GM19455 (cell line): ENCODE measurements at regions not wholly inside any gene's neighbourhood (a gene's known extent, or its start where the extent isn't known, plus 50 kb on each side); places are given as distances from the start of the nearest gene placed in this dataset.
A peak's percentile ranks its signal among the peaks of the same experiment; 100 is the strongest.

Experiments used
- ATAC-seq: cut with Tn5 transposase; IDR thresholded peaks from one replicate; pipeline ENCODE4 v1.9.1; 2021; ENCODE audit not compliant: unreplicated experiment

- ATAC-seq, result no peak
Observed at GRCh38 chr4:100130964-100131363, 59.3 kb downstream of the DDIT4L start.

- ATAC-seq, result no peak
Observed at GRCh38 chr4:100130491-100130890, 59.8 kb downstream of the DDIT4L start.

GRCh38 chr4:100129774-100130173 is 60.5 kb downstream of the DDIT4L start:
- ATAC-seq, result no peak

GRCh38 chr4:100128338-100128737 is 61.9 kb downstream of the DDIT4L start:
- no peak for ATAC-seq

- no peak for ATAC-seq
Observed at GRCh38 chr4:100124715-100125114, 65.6 kb downstream of the DDIT4L start.

- ATAC-seq, result no peak
Observed at GRCh38 chr4:100118181-100118580, 72.1 kb downstream of the DDIT4L start.

GRCh38 chr4:100117750-100118149 is 72.5 kb downstream of the DDIT4L start:
- no peak for ATAC-seq

- no peak for ATAC-seq
Observed at GRCh38 chr4:100114909-100115308, 75.4 kb downstream of the DDIT4L start.

- ATAC-seq, result no peak
Observed at GRCh38 chr4:100113732-100114131, 76.5 kb downstream of the DDIT4L start.

- no peak for ATAC-seq
Observed at GRCh38 chr4:100113096-100113495, 77.2 kb downstream of the DDIT4L start.

GRCh38 chr4:100109921-100110320 is 80.3 kb downstream of the DDIT4L start:
- ATAC-seq, result no peak

- ATAC-seq, result no peak
Observed at GRCh38 chr4:100108869-100109268, 81.4 kb downstream of the DDIT4L start.

- ATAC-seq, result peak; percentile 97
Observed at GRCh38 chr4:100106982-100107381, 83.3 kb downstream of the DDIT4L start.

- no peak for ATAC-seq
Observed at GRCh38 chr4:100103671-100104070, 86.6 kb downstream of the DDIT4L start.

- no peak for ATAC-seq
Observed at GRCh38 chr4:100100985-100101384, 89.3 kb downstream of the DDIT4L start.

- ATAC-seq, result no peak
Observed at GRCh38 chr4:100099746-100100145, 90.5 kb downstream of the DDIT4L start.

GRCh38 chr4:100098681-100099080 is 91.6 kb downstream of the DDIT4L start:
- ATAC-seq, result no peak

- no peak for ATAC-seq
Observed at GRCh38 chr4:100098011-100098545, 92.2 kb downstream of the DDIT4L start.

- peak; percentile 93 for ATAC-seq
Observed at GRCh38 chr4:100095729-100096595, 94.3 kb downstream of the DDIT4L start.

GRCh38 chr4:100093091-100093866 is 97.0 kb downstream of the DDIT4L start:
- ATAC-seq, result peak; percentile 73

GRCh38 chr4:100087743-100088142 is 102.5 kb downstream of the DDIT4L start:
- no peak for ATAC-seq
